ENCODE measurements at regions not wholly inside any gene's neighbourhood (a gene's known extent, or its start where the extent isn't known, plus 50 kb on each side); places are given as distances from the start of the nearest gene placed in this dataset.

GRCh38 chr4:176540814-176541213, 221.0 kb downstream of the SPCS3 start:
- no peak for TF ChIP-seq CTCF (IDR thresholded peaks at IDR 0.05)
- TF ChIP-seq POLR2AphosphoS5 (IDR thresholded peaks at IDR 0.05; ENCODE audit: low read depth, low read length): no peak
- TF ChIP-seq SIN3A (IDR thresholded peaks at IDR 0.05; ENCODE audit: borderline replicate concordance, insufficient read depth, low read depth, low read length): no peak

All from Panc1 (cell line).